Vagina (tissue), 2 donors: ENCODE measurements at regions not wholly inside any gene's neighbourhood (a gene's known extent, or its start where the extent isn't known, plus 50 kb on each side); places are given as distances from the start of the nearest gene placed in this dataset.

Experiments used
- POLR2A ChIP-seq, 2 donors: fragments of 450-650 bp; IDR thresholded peaks; one replicate each; pipeline ENCODE4 v1.6.1; 2017; ENCODE audit warnings: antibody characterized with exemption in 2 of 2, mild to moderate bottlenecking in 2 of 2, moderate library complexity in 2 of 2
- POLR2AphosphoS5 ChIP-seq, 2 donors: sonication (generic); formaldehyde crosslinking; IDR thresholded peaks; one replicate each; pipeline ENCODE4 v1.9.0; 2017; ENCODE audit warnings: antibody characterized with exemption in 2 of 2, mild to moderate bottlenecking in 2 of 2, low read depth in 1 of 2; ENCODE audit not compliant: insufficient read depth in 1 of 2
- TF ChIP-seq, protein P1 (sequence below), 3 experiments: fragments of 450-650 bp in 2 of 3; fragments of 200-600 bp in 1 of 3; sonication (generic) in 1 of 3; IDR thresholded peaks; one replicate each; pipeline ENCODE4 v1.5.1; 2017 to 2019; ENCODE audit warnings: antibody characterized with exemption in 3 of 3, mild to moderate bottlenecking in 2 of 3, moderate library complexity in 2 of 3

DNA sequence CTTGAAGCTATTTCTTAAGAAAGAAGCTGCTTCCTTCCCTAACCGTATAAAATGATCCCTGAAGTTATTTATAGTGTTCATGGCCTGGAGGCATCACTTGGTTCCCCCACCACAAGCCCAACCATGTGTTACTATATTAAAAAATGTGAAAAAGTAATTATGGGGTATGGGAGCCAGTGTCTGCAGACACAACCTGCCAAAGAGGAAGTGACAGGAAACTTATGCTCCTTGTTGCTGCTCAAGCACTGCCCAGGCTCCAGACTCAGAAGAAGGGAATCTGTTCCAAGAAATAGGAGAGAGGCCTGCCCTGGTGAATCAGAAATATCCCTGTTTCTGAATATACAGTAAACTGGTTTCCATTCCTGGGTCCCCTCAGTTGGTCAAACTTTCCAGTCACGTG lies 217.2 kb upstream of the BMP4 start:
- TF ChIP-seq, protein P1, sequence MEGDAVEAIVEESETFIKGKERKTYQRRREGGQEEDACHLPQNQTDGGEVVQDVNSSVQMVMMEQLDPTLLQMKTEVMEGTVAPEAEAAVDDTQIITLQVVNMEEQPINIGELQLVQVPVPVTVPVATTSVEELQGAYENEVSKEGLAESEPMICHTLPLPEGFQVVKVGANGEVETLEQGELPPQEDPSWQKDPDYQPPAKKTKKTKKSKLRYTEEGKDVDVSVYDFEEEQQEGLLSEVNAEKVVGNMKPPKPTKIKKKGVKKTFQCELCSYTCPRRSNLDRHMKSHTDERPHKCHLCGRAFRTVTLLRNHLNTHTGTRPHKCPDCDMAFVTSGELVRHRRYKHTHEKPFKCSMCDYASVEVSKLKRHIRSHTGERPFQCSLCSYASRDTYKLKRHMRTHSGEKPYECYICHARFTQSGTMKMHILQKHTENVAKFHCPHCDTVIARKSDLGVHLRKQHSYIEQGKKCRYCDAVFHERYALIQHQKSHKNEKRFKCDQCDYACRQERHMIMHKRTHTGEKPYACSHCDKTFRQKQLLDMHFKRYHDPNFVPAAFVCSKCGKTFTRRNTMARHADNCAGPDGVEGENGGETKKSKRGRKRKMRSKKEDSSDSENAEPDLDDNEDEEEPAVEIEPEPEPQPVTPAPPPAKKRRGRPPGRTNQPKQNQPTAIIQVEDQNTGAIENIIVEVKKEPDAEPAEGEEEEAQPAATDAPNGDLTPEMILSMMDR (IDR thresholded peaks at IDR 0.05): no peak
- TF ChIP-seq POLR2A (IDR thresholded peaks at IDR 0.05) (no peak), POLR2AphosphoS5 (IDR thresholded peaks at IDR 0.05; ENCODE audit: insufficient read depth in 1 of 2, low read depth in 1 of 2) (no peak)
